Nephron (organoid): ENCODE measurements at regions not wholly inside any gene's neighbourhood (a gene's known extent, or its start where the extent isn't known, plus 50 kb on each side); places are given as distances from the start of the nearest gene placed in this dataset.

ENCODE experiments used
- H3K27ac Mint-ChIP-seq, 3 experiments: 2 replicates each; pipeline ENCODE4 v1.8.0; 2020; ENCODE audit warnings: mixed read lengths in 3 of 3, mild to moderate bottlenecking in 2 of 3, moderate library complexity in 1 of 3
- H3K27me3 Mint-ChIP-seq: 2 replicates; pipeline ENCODE4 v1.8.0; 2021; ENCODE audit warnings: low read depth, mild to moderate bottlenecking, moderate library complexity, mixed read lengths
- H3K36me3 Mint-ChIP-seq: 2 replicates; pipeline ENCODE4 v1.8.0; 2020; ENCODE audit warnings: low read depth, mixed read lengths
- H3K4me1 Mint-ChIP-seq: 2 replicates; pipeline ENCODE4 v1.8.0; 2020; ENCODE audit warnings: mixed read lengths
- H3K4me3 Mint-ChIP-seq, 3 experiments: 2 replicates each; pipeline ENCODE4 v1.8.0; 2020; ENCODE audit warnings: mild to moderate bottlenecking in 3 of 3, mixed read lengths in 3 of 3, moderate library complexity in 2 of 3
- H3K9me3 Mint-ChIP-seq: 2 replicates; pipeline ENCODE4 v1.8.0; 2020; ENCODE audit warnings: mixed read lengths
- CTCF ChIP-seq, 3 experiments: fragments of 200-600 bp; sonication (generic); IDR thresholded peaks; one replicate each; pipeline ENCODE4 v1.5.0; 2021; ENCODE audit warnings: antibody characterized with exemption in 3 of 3; ENCODE audit not compliant: unreplicated experiment in 3 of 3

- H3K4me1 Mint-ChIP-seq: peaks cover 58% of the 10 kb centered on the region
- peak overlapping the region; percentile 27 to 70 (median 39) for H3K27ac Mint-ChIP-seq
- peaks cover 23% of the 10 kb centered on the region for H3K9me3 Mint-ChIP-seq
- H3K4me3 Mint-ChIP-seq: no peak overlapping the region
- peaks cover 4% of the 10 kb centered on the region for H3K27me3 Mint-ChIP-seq
- no peaks in the 10 kb centered on the region for H3K36me3 Mint-ChIP-seq
- TF ChIP-seq CTCF (IDR thresholded peaks at IDR 0.05; ENCODE audit: unreplicated experiment in 3 of 3): no peak
Measured at GRCh38 chr16:65772134-65772732, 594.3 kb upstream of the CDH5 start.

- H3K9me3 Mint-ChIP-seq: peaks cover 19% of the 10 kb centered on the region
- H3K4me1 Mint-ChIP-seq: peaks cover 55% of the 10 kb centered on the region
- H3K4me3 Mint-ChIP-seq: no peak overlapping the region
- H3K27ac Mint-ChIP-seq: peak overlapping the region; percentile 27 to 70 (median 39)
- peaks cover 4% of the 10 kb centered on the region for H3K27me3 Mint-ChIP-seq
- no peaks in the 10 kb centered on the region for H3K36me3 Mint-ChIP-seq
- TF ChIP-seq CTCF (IDR thresholded peaks at IDR 0.05; ENCODE audit: unreplicated experiment in 3 of 3): no peak
Measured at GRCh38 chr16:65771707-65772106, 594.8 kb upstream of the CDH5 start.

- H3K4me1 Mint-ChIP-seq: peaks cover 51% of the 10 kb centered on the region
- TF ChIP-seq CTCF (IDR thresholded peaks at IDR 0.05; ENCODE audit: unreplicated experiment in 3 of 3): no peak
Measured at GRCh38 chr16:65770752-65771151, 595.7 kb upstream of the CDH5 start.

GRCh38 chr16:65769776-65770438, 596.6 kb upstream of the CDH5 start:
- Mint-ChIP-seq H3K27me3 (peaks cover 2% of the 10 kb centered on the region), H3K27ac (peak overlapping the region in 1 of 3 experiments; percentile 62), H3K36me3 (no peaks in the 10 kb centered on the region), H3K4me1 (peaks cover 42% of the 10 kb centered on the region), H3K4me3 (no peak overlapping the region), H3K9me3 (peaks cover 14% of the 10 kb centered on the region)
- TF ChIP-seq CTCF (IDR thresholded peaks at IDR 0.05; ENCODE audit: unreplicated experiment in 3 of 3): no peak

More at GRCh38 chr16:65770752-65771151, 595.7 kb upstream of the CDH5 start:
- Mint-ChIP-seq H3K27me3 (peaks cover 4% of the 10 kb centered on the region), H3K27ac (no peak overlapping the region), H3K4me3 (no peak overlapping the region), H3K36me3 (no peaks in the 10 kb centered on the region), H3K9me3 (peaks cover 15% of the 10 kb centered on the region)

GRCh38 chr16:65769055-65769465, 597.4 kb upstream of the CDH5 start:
- Mint-ChIP-seq H3K27me3 (no peaks in the 10 kb centered on the region), H3K9me3 (peaks cover 14% of the 10 kb centered on the region), H3K27ac (peak overlapping the region in 1 of 3 experiments; percentile 62), H3K4me3 (no peak overlapping the region), H3K4me1 (peaks cover 41% of the 10 kb centered on the region), H3K36me3 (no peaks in the 10 kb centered on the region)
- no peak for TF ChIP-seq CTCF (IDR thresholded peaks at IDR 0.05; ENCODE audit: unreplicated experiment in 3 of 3)

GRCh38 chr16:65767125-65767524, 599.4 kb upstream of the CDH5 start:
- Mint-ChIP-seq H3K27ac (peak overlapping the region in 1 of 3 experiments; percentile 30), H3K4me1 (peaks cover 42% of the 10 kb centered on the region), H3K36me3 (no peaks in the 10 kb centered on the region), H3K4me3 (no peak overlapping the region), H3K9me3 (peaks cover 10% of the 10 kb centered on the region), H3K27me3 (no peaks in the 10 kb centered on the region)
- no peak for TF ChIP-seq CTCF (IDR thresholded peaks at IDR 0.05; ENCODE audit: unreplicated experiment in 3 of 3)
